HFFc6 (cell line): ENCODE measurements at regions not wholly inside any gene's neighbourhood (a gene's known extent, or its start where the extent isn't known, plus 50 kb on each side); places are given as distances from the start of the nearest gene placed in this dataset.
A peak's percentile ranks its signal among the peaks of the same experiment; 100 is the strongest.

Source experiments
- DNase-seq: peaks from one replicate; pipeline ENCODE4 v3.0.0-alpha.2; 2018
- H3K27ac Mint-ChIP-seq: 2 replicates; pipeline ENCODE4 v1.8.0; 2020; ENCODE audit warnings: mild to moderate bottlenecking, mixed read lengths
- H3K27me3 Mint-ChIP-seq: 2 replicates; pipeline ENCODE4 v1.8.0; 2021; ENCODE audit warnings: mild to moderate bottlenecking, moderate library complexity, mixed read lengths; ENCODE audit not compliant: insufficient read depth
- H3K36me3 Mint-ChIP-seq: 2 replicates; pipeline ENCODE4 v1.8.0; 2021; ENCODE audit warnings: low read depth, mixed read lengths
- H3K4me1 Mint-ChIP-seq: 2 replicates; pipeline ENCODE4 v1.8.0; 2020; ENCODE audit warnings: low read depth, mixed read lengths
- H3K4me3 Mint-ChIP-seq: 2 replicates; pipeline ENCODE4 v1.8.0; 2020; ENCODE audit warnings: mild to moderate bottlenecking, moderate library complexity, mixed read lengths
- H3K9me3 Mint-ChIP-seq: 2 replicates; pipeline ENCODE4 v1.8.0; 2020; ENCODE audit warnings: mild to moderate bottlenecking, mixed read lengths
- TF ChIP-seq, protein P1 (sequence below): fragments of 200-600 bp; sonication (generic); IDR thresholded peaks from 2 replicates; pipeline ENCODE4 v1.5.0; 2021; ENCODE audit warnings: antibody characterized with exemption, mild to moderate bottlenecking

- 0 out of 2 replicates have a peak, but pooled peaks cover 5% of the 10 kb centered on the region for H3K36me3 Mint-ChIP-seq
- no peaks in the 10 kb centered on the region for H3K9me3 Mint-ChIP-seq
- H3K4me3 Mint-ChIP-seq: no peak overlapping the region
- H3K27me3 Mint-ChIP-seq: peaks cover 7% of the 10 kb centered on the region; the same call in 1 of the 2 replicates
- no peak for DNase-seq
- H3K4me1 Mint-ChIP-seq: peaks cover 17% of the 10 kb centered on the region
- peak overlapping the region; percentile 63; the same call in 1 of the 2 replicates for H3K27ac Mint-ChIP-seq
- TF ChIP-seq, protein P1, sequence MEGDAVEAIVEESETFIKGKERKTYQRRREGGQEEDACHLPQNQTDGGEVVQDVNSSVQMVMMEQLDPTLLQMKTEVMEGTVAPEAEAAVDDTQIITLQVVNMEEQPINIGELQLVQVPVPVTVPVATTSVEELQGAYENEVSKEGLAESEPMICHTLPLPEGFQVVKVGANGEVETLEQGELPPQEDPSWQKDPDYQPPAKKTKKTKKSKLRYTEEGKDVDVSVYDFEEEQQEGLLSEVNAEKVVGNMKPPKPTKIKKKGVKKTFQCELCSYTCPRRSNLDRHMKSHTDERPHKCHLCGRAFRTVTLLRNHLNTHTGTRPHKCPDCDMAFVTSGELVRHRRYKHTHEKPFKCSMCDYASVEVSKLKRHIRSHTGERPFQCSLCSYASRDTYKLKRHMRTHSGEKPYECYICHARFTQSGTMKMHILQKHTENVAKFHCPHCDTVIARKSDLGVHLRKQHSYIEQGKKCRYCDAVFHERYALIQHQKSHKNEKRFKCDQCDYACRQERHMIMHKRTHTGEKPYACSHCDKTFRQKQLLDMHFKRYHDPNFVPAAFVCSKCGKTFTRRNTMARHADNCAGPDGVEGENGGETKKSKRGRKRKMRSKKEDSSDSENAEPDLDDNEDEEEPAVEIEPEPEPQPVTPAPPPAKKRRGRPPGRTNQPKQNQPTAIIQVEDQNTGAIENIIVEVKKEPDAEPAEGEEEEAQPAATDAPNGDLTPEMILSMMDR: no peak
Measured at GRCh38 chr11:130600616-130601015, 152.2 kb downstream of the ADAMTS15 start.

DNA sequence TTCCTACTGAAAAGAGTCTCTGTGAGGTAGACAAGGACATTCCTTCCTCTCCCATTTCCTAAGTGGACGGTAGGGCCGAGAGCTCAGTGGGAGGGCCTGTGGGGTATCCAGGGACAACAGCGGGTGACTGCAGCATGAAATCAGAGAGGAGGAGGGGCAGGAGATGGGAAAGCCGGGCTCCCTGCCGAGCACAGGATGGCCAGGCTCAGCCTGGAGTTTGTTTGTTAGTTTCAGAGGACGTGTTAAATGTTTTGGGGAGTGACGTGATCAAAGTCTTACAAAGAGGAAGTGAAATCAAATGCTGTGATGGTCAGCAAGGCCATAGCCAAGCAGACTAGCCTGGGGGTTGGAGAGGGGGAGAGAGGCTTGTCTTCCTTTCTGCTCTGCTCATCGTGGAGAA is 152.7 kb downstream of the ADAMTS15 start:
- H3K36me3 Mint-ChIP-seq: 0 out of 2 replicates have a peak, but pooled peaks cover 5% of the 10 kb centered on the region
- peak overlapping the region; percentile 49 for H3K4me3 Mint-ChIP-seq
- DNase-seq: peak; percentile 29
- H3K9me3 Mint-ChIP-seq: no peaks in the 10 kb centered on the region
- TF ChIP-seq, protein P1: no peak
- peaks cover 19% of the 10 kb centered on the region for H3K4me1 Mint-ChIP-seq
- peaks cover 8% of the 10 kb centered on the region; the same call in 1 of the 2 replicates for H3K27me3 Mint-ChIP-seq
- peak overlapping the region; percentile 63 for H3K27ac Mint-ChIP-seq

GRCh38 chr11:130601764-130602460 is 153.5 kb downstream of the ADAMTS15 start:
- no peak for DNase-seq
- H3K27me3 Mint-ChIP-seq: peaks cover 8% of the 10 kb centered on the region
- no peaks in the 10 kb centered on the region for H3K9me3 Mint-ChIP-seq
- 0 out of 2 replicates have a peak, but pooled peaks cover 5% of the 10 kb centered on the region for H3K36me3 Mint-ChIP-seq
- H3K4me3 Mint-ChIP-seq: no peak overlapping the region
- H3K4me1 Mint-ChIP-seq: peaks cover 27% of the 10 kb centered on the region
- no peak overlapping the region for H3K27ac Mint-ChIP-seq
- TF ChIP-seq, protein P1: no peak

- TF ChIP-seq, protein P1: no peak
- Mint-ChIP-seq H3K9me3 (no peaks in the 10 kb centered on the region), H3K27ac (no peak overlapping the region), H3K4me1 (peaks cover 32% of the 10 kb centered on the region), H3K4me3 (no peak overlapping the region), H3K27me3 (peaks cover 12% of the 10 kb centered on the region), H3K36me3 (0 out of 2 replicates have a peak, but pooled peaks cover 5% of the 10 kb centered on the region)
- no peak for DNase-seq
Measured at GRCh38 chr11:130602641-130603334, 154.3 kb downstream of the ADAMTS15 start.

- TF ChIP-seq, protein P1: no peak
- no peaks in the 10 kb centered on the region for H3K9me3 Mint-ChIP-seq
- peaks cover 16% of the 10 kb centered on the region for H3K27me3 Mint-ChIP-seq
- H3K27ac Mint-ChIP-seq: no peak overlapping the region
- H3K4me1 Mint-ChIP-seq: peaks cover 32% of the 10 kb centered on the region
- no peak for DNase-seq
- H3K36me3 Mint-ChIP-seq: 0 out of 2 replicates have a peak, but pooled peaks cover 5% of the 10 kb centered on the region
- no peak overlapping the region for H3K4me3 Mint-ChIP-seq
Measured at GRCh38 chr11:130603335-130603906, 155.0 kb downstream of the ADAMTS15 start.
